Smooth muscle cell (in vitro differentiated cells): ENCODE measurements at regions not wholly inside any gene's neighbourhood (a gene's known extent, or its start where the extent isn't known, plus 50 kb on each side); places are given as distances from the start of the nearest gene placed in this dataset.

ENCODE experiments used
- DNase-seq: peaks from one replicate; lab custom pipeline; 2025; ENCODE audit not compliant: unreplicated experiment; lab: John Stamatoyannopoulos, UW
- H2AFZ ChIP-seq: fragments of 200-600 bp; sonication (generic); 2 replicates; pipeline ENCODE4 v1.6.0; 2016; ENCODE audit warnings: antibody characterized with exemption, low read depth, mild to moderate bottlenecking
- H3F3A ChIP-seq: fragments of 200-600 bp; sonication (generic); 2 replicates; pipeline ENCODE4 v1.6.0; 2017; ENCODE audit warnings: antibody characterized with exemption, low read depth
- H3K27ac ChIP-seq: fragments of 200-600 bp; sonication (generic); 2 replicates; pipeline ENCODE4 v1.5.1; 2016; ENCODE audit warnings: low read depth, mild to moderate bottlenecking
- H3K27me3 ChIP-seq: fragments of 200-600 bp; sonication (generic); 2 replicates; pipeline ENCODE4 v1.6.1; 2016; ENCODE audit warnings: low read depth, mild to moderate bottlenecking
- H3K36me3 ChIP-seq: fragments of 200-600 bp; sonication (generic); 2 replicates; pipeline ENCODE4 v1.5.1; 2016; ENCODE audit warnings: low read depth
- H3K4me1 ChIP-seq: fragments of 200-600 bp; sonication (generic); 2 replicates; pipeline ENCODE4 v1.5.1; 2016; ENCODE audit warnings: low read depth
- H3K4me2 ChIP-seq: fragments of 200-600 bp; sonication (generic); 2 replicates; pipeline ENCODE4 v1.6.0; 2016; ENCODE audit warnings: mild to moderate bottlenecking
- H3K4me3 ChIP-seq: fragments of 200-600 bp; sonication (generic); 2 replicates; pipeline ENCODE4 v1.5.1; 2016; ENCODE audit warnings: mild to moderate bottlenecking
- H3K79me2 ChIP-seq: fragments of 200-600 bp; sonication (generic); 2 replicates; pipeline ENCODE4 v1.6.0; 2016; ENCODE audit warnings: low read depth, mild to moderate bottlenecking
- H3K9ac ChIP-seq: fragments of 200-600 bp; sonication (generic); 2 replicates; pipeline ENCODE4 v1.6.0; 2016; ENCODE audit warnings: low read depth
- H3K9me3 ChIP-seq: fragments of 200-600 bp; sonication (generic); replicated peaks from 2 replicates; pipeline ENCODE4 v1.5.1; 2016; ENCODE audit warnings: low read depth
- H4K20me1 ChIP-seq: fragments of 200-600 bp; sonication (generic); 2 replicates; pipeline ENCODE4 v1.6.0; 2016; ENCODE audit warnings: low read depth
- WGBS: methylation state at CpG from one replicate; pipeline ENCODE4 v1.1.7; 2016; ENCODE audit warnings: low lambda C conversion rate; 5-methylcytosine and 5-hydroxymethylcytosine counted together
- TF ChIP-seq, protein P1 (sequence below): fragments of 200-600 bp; sonication (generic); IDR thresholded peaks from 2 replicates; pipeline ENCODE4 v1.5.1; 2017; ENCODE audit warnings: borderline replicate concordance, mild to moderate bottlenecking, antibody characterized with exemption; ENCODE audit not compliant: insufficient read depth, poor library complexity, severe bottlenecking

DNA sequence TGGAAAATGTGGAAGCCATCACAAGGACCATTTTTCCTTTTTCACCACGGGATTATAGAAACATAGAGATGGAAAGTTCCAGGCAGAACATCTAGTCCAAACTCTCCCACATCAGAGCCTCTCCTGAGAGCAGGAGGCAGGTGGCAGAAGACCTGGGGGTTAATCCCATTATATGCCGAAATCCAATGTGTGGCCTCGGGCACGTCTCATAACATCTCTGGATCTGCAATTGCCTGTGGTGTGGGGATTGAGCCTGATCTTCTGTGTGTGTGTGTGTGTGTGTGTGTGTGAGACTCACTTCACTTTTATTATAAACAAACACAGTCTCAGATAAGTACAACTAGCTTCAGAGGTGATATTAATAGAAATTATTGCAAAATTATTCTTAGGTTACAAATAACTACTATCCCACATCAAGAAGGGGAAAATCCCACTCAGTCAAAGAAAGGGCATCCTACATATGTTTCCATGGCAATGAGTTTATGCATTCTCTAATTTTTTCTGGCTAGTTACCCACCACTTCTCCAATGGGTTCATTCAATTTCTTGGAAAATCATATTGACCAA, 199.1 kb downstream of the FOXL1 start:
- Histone ChIP-seq H3K4me3 (no peak overlapping the region), H2AFZ (no peak overlapping the region), H3K36me3 (no peaks in the 10 kb centered on the region), H3K4me2 (no peak overlapping the region), H3K27ac (no peak overlapping the region), H3F3A (no peaks in the 10 kb centered on the region), H3K27me3 (no peaks in the 10 kb centered on the region), H4K20me1 (no peaks in the 10 kb centered on the region), H3K79me2 (no peaks in the 10 kb centered on the region), H3K9me3 (no peaks in the 10 kb centered on the region), H3K9ac (no peak overlapping the region), H3K4me1 (peaks cover 11% of the 10 kb centered on the region)
- TF ChIP-seq, protein P1, sequence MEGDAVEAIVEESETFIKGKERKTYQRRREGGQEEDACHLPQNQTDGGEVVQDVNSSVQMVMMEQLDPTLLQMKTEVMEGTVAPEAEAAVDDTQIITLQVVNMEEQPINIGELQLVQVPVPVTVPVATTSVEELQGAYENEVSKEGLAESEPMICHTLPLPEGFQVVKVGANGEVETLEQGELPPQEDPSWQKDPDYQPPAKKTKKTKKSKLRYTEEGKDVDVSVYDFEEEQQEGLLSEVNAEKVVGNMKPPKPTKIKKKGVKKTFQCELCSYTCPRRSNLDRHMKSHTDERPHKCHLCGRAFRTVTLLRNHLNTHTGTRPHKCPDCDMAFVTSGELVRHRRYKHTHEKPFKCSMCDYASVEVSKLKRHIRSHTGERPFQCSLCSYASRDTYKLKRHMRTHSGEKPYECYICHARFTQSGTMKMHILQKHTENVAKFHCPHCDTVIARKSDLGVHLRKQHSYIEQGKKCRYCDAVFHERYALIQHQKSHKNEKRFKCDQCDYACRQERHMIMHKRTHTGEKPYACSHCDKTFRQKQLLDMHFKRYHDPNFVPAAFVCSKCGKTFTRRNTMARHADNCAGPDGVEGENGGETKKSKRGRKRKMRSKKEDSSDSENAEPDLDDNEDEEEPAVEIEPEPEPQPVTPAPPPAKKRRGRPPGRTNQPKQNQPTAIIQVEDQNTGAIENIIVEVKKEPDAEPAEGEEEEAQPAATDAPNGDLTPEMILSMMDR: no peak
- DNase-seq: no peak
- 55% methylated on average over 4 of the region's 4 CpGs for WGBS

DNA sequence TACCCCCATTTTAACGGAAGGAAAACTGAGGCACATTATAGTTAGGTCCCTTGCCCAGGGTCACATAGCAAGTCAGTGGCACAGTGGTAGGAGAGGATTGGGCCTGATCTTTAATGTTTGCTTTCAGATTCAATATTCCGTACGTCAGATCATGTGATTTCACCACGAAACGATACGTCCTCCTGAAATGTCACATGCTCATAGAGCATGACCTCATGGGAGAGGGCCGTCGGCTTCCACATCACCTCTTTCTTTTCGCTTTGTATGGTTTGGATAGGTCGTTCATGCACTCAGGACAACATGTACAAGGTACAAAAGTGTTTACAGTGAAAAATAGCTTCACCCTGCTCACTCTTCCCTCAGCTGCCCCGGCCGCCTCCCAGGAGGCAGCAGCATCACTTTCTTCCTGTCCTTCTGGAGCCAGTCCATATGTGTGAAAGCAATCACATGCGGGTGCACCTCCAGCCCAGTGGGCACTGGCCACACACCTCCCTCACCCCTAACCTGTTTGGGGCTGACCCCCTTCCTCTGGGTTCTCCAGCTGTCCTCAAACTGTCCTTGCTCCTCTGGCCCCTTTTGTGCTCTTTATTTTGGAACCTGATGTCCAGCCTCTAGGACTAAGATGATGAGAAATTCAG, 199.9 kb downstream of the FOXL1 start:
- no peak for DNase-seq
- TF ChIP-seq, protein P1: no peak
- Histone ChIP-seq H3K36me3 (no peaks in the 10 kb centered on the region), H3K4me3 (no peak overlapping the region), H3K4me1 (peaks cover 3% of the 10 kb centered on the region), H3K27me3 (no peaks in the 10 kb centered on the region), H4K20me1 (no peaks in the 10 kb centered on the region), H3K9ac (no peak overlapping the region), H3K4me2 (no peak overlapping the region), H3K9me3 (no peaks in the 10 kb centered on the region), H3K27ac (no peak overlapping the region), H3K79me2 (no peaks in the 10 kb centered on the region), H2AFZ (no peak overlapping the region), H3F3A (no peaks in the 10 kb centered on the region)
- 89% methylated on average over 13 of the region's 13 CpGs for WGBS

DNA sequence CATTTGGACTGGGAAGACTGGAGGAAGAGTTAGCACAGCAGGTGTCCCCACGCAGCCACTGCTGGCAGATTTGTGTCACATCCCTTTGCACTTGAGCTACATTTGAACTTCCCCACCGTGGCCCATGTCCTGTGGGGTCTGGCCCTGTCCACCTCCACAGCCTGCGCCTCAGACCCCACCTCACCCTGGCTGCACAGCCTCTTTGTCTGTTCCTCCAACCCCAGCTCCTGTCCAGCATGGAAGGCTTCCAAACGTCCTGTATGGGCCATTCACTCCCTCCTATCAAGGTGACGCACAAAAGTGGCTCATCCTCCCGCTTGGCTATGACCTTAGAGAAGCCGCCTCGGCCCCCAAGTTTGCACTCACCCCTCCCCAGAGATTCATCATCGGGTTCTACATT, 200.6 kb downstream of the FOXL1 start:
- no peak for DNase-seq
- TF ChIP-seq, protein P1: no peak

DNA sequence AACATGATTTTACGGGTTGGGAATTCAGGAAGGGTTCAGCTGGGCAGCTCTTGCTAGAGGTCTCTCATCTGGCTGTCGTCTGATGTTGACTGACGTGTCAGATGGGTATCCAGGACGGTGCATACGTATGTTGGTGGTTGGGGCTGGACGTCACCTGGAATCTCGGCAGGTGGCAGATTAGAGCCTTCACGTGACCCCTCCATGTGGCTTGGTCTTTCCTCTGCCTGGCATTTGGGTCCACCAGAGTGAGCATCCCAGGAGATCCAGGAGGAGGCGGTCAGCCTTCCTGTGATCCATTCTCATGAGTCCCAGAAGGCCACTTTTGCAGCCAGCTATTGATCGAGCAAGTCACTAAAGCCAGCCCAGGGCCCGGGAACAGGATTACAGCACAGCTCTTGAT, 202.7 kb downstream of the FOXL1 start:
- H2AFZ ChIP-seq: no peak overlapping the region
- TF ChIP-seq, protein P1: no peak
- H3K27ac ChIP-seq: no peak overlapping the region
- H3K4me3 ChIP-seq: no peak overlapping the region
- no peaks in the 10 kb centered on the region for H3K36me3 ChIP-seq
- H3K27me3 ChIP-seq: no peaks in the 10 kb centered on the region
- H3F3A ChIP-seq: no peaks in the 10 kb centered on the region
- H3K4me1 ChIP-seq: no peaks in the 10 kb centered on the region
- H3K9me3 ChIP-seq: no peaks in the 10 kb centered on the region
- no peak for DNase-seq
- H3K4me2 ChIP-seq: no peak overlapping the region
- H3K79me2 ChIP-seq: no peaks in the 10 kb centered on the region
- H4K20me1 ChIP-seq: no peaks in the 10 kb centered on the region
- H3K9ac ChIP-seq: no peak overlapping the region
- 91% methylated on average over 11 of the region's 11 CpGs for WGBS

More for the DNA sequence above, 200.6 kb downstream of the FOXL1 start:
- Histone ChIP-seq H2AFZ (no peak overlapping the region), H3F3A (no peaks in the 10 kb centered on the region), H3K4me3 (no peak overlapping the region), H3K9me3 (no peaks in the 10 kb centered on the region), H3K4me2 (no peak overlapping the region), H4K20me1 (no peaks in the 10 kb centered on the region), H3K79me2 (no peaks in the 10 kb centered on the region), H3K9ac (no peak overlapping the region), H3K27ac (no peak overlapping the region), H3K4me1 (no peaks in the 10 kb centered on the region), H3K36me3 (no peaks in the 10 kb centered on the region), H3K27me3 (no peaks in the 10 kb centered on the region)
- WGBS: 86% methylated on average over 9 of the region's 9 CpGs
